GM18951 (cell line): ENCODE measurements at regions not wholly inside any gene's neighbourhood (a gene's known extent, or its start where the extent isn't known, plus 50 kb on each side); places are given as distances from the start of the nearest gene placed in this dataset.

ENCODE experiments used
- POLR2A ChIP-seq: IDR thresholded peaks from 4 replicates; pipeline ENCODE4 v1.6.1; 2011; ENCODE audit warnings: mild to moderate bottlenecking; ENCODE audit not compliant: insufficient read length, insufficient read depth; ENCODE audit errors: extremely low read depth
- in situ Hi-C: fragments of 300-500 bp; cut with MboI; formaldehyde crosslinking; loops from one replicate; pipeline ENCODE4 v1.12.0; 2022; ENCODE audit warnings: low sequenced_read_pairs, mixed read lengths, inconsistent platforms; ENCODE audit not compliant: unreplicated experiment

- in situ Hi-C loops, result no loop called here
- no peak for TF ChIP-seq POLR2A
Observed at GRCh38 chr1:228811712-228812305, 76.5 kb downstream of the RHOU start.

- TF ChIP-seq POLR2A, result no peak
- in situ Hi-C loops, result no loop called here
Observed at GRCh38 chr1:228812961-228813360, 77.7 kb downstream of the RHOU start.

- in situ Hi-C loops, result no loop called here
- TF ChIP-seq POLR2A, result no peak
Observed at GRCh38 chr1:228814176-228814575, 78.9 kb downstream of the RHOU start.

- in situ Hi-C loops, result no loop called here
- no peak for TF ChIP-seq POLR2A
Observed at GRCh38 chr1:228818296-228818695, 83.0 kb downstream of the RHOU start.

- in situ Hi-C loops, result no loop called here
- no peak for TF ChIP-seq POLR2A
Observed at GRCh38 chr1:228818928-228819630, 83.8 kb downstream of the RHOU start.

GRCh38 chr1:228821252-228821651, 86.0 kb downstream of the RHOU start:
- in situ Hi-C loops, result no loop called here
- TF ChIP-seq POLR2A, result no peak

- in situ Hi-C loops, result no loop called here
- no peak for TF ChIP-seq POLR2A
Observed at GRCh38 chr1:228823200-228823599, 87.9 kb downstream of the RHOU start.

- no peak for TF ChIP-seq POLR2A
- in situ Hi-C loops, result no loop called here
Observed at GRCh38 chr1:228824366-228824765, 89.1 kb downstream of the RHOU start.

- in situ Hi-C loops, result no loop called here
Observed at GRCh38 chr1:228825041-228825440, 89.8 kb downstream of the RHOU start.

GRCh38 chr1:228825840-228826484, 90.7 kb downstream of the RHOU start:
- TF ChIP-seq POLR2A, result peak; percentile 40
- in situ Hi-C loops, result no loop called here

More at GRCh38 chr1:228825041-228825440, 89.8 kb downstream of the RHOU start:
- no peak for TF ChIP-seq POLR2A

GRCh38 chr1:228827019-228827418, 91.7 kb downstream of the RHOU start:
- no peak for TF ChIP-seq POLR2A
- in situ Hi-C loops, result no loop called here

- no peak for TF ChIP-seq POLR2A
- in situ Hi-C loops, result no loop called here
Observed at GRCh38 chr1:228828151-228828550, 92.9 kb downstream of the RHOU start.

- no peak for TF ChIP-seq POLR2A
- in situ Hi-C loops, result no loop called here
Observed at GRCh38 chr1:228830185-228830953, 95.1 kb downstream of the RHOU start.
